T1000 (cell line): ENCODE measurements at regions not wholly inside any gene's neighbourhood (a gene's known extent, or its start where the extent isn't known, plus 50 kb on each side); places are given as distances from the start of the nearest gene placed in this dataset.

Experiments used
- DNase-seq: peaks from one replicate; lab custom pipeline; 2025; ENCODE audit warnings: mixed read lengths; lab: John Stamatoyannopoulos, UW

DNA sequence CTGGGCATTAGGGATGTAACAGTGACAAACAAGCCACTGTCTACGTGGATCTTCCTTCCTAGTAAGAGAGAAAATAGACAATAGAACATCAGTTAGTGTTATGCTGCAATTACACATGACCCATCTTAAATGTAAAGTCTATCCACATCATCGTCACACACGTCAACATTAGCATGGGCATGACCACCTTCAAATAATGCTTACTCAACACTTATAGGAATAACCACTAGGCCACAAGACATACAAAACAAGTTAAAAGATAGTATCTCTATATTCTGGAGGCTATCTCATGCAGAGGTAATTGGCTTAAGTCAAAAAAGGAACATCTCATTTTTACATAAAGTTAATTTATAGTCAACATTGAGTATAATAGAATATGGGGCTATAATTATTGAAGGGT lies 156.5 kb downstream of the MOXD1 start:
- no peak for DNase-seq

DNA sequence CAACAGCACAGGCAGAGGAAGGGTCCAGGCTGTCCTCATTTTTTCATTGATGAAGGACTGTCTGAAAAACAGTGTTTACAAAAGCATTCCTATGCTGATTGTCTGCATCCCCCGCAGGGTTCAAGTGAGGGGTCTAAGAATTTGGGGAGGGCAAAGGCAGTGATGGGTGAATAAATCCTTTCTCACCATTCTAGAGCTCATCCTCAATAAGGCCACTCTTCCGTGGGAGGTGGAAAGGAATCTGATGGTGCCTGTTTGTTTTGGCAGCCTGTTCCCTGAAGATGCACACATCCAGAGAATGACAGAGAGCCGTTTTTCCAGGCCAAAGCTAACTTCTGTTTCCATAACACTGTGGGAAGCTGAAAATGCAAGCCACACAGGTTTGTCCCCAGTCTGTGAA lies 164.5 kb downstream of the MOXD1 start:
- DNase-seq = no peak

DNA sequence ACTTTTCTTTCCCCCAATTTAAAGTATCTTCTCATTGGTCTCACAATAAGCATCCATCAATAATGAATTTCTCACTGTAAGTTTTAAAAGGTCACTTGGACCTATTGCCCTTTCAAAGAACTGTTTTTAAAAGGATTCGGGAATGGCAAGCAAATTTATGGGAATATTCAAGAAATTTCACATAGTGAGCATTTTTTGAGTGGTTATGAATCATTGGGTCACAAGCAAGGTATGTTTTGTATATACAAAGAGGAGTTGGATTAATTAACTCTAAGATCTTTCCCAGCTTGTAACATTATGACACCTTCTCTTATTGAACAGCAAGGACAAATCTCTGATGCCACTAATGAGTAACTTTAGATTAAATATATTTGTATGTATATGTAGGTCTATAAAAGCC lies 165.0 kb downstream of the MOXD1 start:
- no peak for DNase-seq

DNA sequence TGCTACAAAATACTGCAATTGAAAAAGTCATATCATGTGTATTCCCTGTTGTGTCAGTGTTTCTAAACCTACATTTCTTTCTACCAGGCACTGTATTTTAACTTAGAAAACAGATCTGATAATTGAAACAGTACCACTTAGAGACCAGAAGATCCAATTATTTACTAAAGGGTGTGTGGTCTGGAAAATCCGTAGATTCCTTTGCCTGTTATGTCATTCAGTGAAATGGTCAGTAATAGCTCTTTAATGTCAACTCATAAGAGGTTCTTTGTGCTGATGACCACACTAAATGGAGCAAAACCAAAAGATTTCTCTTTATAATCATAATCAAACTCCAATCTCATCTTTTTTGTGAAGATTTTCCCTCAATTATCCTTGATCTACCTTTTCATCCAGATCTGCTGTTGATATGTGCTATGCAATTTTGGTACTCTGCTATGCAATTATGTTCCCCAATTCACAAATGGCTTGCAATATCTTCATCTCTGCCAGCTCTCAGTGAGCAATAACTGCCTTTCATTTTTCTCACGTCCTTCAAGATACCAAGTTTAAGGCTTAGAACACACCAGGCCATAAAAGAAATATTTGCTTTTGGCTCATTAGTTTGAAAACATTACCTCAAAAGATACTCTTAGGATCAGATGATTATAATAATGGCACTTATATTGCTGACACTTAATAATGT lies 165.5 kb downstream of the MOXD1 start:
- no peak for DNase-seq

DNA sequence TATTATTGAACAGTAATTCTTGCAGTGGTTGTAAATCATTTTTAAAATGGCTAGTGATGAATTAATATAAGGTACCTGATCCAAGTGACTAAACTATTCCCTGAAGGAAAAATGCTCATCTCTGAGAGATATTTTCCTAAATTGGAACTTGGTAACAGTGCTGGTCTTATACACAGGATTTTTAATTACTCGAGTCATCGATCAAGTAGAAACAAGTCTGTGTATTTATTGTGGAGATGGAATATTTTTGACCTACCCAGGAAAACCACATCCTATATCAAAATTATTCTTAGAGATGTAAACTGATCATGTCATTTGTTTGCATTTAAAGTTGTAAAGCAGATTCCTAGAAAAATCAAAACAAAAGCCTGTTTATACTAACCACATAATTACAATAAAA lies 166.9 kb downstream of the MOXD1 start:
- no peak for DNase-seq

DNA sequence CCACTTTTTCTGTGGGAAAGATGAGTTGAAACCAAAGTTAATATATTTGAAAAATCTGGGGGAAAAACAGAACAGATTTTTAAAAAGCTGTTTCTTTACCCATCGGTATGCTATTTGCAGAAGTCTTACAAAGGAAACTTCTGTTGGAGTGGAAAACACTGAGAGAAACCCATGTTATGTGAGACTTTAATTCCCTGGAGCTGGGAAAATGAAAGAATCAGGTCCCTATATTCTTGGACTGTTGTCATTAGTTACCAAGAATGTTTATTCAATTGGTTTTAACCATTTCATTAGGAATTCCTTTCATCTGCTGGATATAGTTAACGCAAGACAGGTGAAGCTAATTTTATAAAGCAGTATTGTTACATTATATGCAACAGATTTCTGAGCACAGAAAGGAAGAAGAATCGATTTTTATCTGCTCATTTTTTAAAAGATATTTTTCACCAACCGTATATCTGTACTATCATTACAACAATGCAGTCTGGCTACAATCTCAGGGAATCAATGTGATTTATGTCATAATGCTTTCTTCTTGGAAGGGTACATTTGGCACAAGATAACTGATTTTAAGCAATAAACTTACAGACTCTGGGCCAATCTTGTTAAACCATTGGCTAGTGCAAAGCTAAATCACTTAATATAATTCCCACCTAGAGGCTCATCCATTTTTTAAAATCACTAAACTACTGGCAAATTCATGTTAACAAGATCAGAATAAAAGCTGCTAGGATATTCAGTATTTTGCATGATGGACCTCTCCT lies 170.0 kb downstream of the MOXD1 start:
- DNase-seq = no peak

DNA sequence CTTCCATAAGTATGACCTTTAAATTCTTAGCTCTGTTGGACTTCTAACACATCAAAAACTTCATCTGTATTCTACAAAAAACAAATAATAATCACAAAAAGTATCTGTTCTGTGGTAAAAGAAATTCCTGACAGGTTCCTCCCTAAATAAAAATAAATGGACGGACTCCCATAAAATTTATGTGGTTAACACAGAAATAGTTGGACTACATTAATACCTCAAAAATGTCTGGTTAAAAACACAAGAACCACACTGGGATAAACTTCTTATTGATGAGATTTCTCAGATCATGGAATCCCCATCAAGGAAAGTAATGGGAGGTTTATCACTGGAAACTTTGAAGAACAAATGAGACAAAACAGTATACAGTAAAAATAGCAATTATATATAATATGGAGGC lies 172.4 kb downstream of the MOXD1 start:
- no peak for DNase-seq

DNA sequence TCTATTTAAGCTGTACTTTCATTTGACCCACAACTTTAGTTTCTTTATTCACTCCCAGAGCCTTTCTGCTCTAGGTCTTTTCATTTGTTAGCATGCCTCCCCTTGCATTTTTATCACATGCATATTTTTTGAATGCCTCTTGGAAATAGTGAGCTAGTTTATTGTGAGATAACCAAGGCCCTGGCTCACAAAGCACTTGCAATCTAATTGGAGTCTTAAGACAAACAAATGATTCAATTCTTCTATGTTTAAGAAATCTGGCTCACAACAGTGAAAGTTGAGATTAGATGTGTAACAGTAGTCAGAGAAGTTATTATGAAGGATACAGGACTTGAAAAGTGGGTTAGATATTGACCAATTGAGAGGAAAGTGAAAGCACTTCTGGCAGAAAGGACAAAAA lies 173.4 kb downstream of the MOXD1 start:
- DNase-seq = no peak

DNA sequence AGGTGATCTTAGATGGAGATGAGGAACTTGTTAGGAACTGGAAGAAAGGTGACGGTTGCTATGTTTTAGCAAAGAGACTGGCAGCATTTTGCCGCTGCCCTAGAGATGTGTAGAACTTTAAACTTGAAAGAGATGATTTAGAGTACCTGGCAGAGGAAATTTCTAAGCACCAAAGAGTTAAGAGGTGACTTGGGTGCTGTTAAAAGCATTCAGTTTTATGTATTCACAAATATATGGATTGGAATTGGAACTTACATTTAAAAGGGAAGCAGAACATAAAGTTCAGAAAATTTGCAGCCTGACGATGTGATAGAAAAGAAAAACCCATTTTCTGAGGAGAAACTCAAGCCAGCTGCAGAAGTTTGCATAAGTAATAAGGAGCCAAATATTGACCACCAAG lies 176.3 kb downstream of the MOXD1 start:
- no peak for DNase-seq

DNA sequence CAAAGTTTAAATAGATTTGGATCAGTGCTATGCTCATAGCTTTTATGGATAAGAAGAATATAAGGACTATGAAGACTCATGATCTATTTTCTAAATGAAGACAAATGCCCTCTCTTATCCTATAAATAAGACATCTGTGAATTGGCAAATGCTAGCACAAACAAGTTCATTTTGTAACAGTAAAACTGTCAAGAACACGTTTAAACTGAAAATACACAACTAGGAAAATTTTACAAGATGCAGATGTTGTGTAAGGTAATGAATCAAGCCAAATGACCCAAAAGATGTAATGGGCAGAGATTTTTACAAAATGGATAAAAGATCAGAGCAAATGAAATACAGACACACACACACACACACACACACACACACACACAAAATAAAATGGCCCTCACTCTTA lies 180.5 kb downstream of the MOXD1 start:
- DNase-seq = no peak

DNA sequence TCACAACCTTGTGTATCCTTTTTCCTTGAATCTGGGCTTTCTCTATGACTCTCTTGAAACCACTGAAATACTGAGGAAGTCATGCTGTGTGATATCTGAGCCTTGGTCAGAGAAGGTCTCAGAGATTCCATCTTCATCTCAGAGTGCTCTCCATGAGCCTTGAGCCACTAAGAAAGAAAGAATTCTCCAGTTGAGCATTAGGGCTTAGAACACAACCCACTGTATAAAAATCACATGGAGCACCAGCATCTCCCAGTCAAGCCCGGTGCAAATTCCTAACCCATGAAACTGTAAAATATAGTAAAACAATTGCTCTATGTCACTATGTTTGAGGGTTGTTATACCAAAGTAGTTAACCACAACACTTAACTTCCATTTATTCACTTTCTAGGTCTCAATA lies 181.4 kb downstream of the MOXD1 start:
- DNase-seq = no peak

DNA sequence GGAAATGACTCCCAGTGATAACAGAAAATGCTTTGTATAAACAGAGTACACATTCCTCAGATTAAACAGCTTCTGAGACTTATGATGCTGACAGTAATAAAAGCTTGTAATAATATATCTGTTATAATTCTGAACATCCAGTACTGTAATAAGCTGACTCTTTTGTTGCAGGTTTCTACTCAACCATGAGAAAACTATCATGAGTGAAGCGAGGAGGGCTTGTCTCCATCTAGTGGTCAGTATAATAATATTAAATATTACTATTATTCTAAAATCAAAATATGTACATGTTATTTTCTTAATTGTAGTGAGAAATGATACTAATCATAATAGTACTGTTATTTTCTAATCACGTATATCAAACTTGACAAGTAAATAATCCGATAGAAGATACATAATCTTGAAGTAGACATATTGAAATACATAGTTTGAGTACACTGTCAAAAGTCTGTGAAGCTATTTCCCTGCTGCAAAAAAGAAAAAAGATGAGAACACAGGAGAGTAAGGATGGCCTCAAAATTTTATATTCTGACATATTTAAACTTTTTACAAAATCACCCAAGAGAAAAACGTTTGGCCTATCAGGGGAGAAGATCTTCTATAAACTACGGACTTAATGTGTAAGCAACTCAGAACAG lies 183.1 kb downstream of the MOXD1 start:
- no peak for DNase-seq

DNA sequence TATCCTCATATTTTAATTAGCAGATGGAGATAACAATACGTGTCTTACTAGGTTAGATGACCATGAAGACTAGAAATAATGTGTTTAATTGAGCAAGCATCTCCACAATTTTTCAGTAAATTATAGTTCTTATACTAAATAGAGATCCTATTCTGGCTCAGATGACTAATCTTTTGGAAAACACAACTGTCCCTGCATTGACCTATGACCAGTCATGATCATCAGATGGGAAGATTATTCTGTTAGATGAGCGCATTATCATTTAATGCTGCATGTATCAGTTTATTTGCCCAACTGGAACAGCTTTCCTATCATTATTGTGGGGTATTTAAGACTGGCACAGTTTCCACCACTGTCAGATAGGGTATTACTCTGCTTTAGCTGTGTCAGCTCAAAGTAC lies 185.5 kb downstream of the MOXD1 start:
- no peak for DNase-seq

DNA sequence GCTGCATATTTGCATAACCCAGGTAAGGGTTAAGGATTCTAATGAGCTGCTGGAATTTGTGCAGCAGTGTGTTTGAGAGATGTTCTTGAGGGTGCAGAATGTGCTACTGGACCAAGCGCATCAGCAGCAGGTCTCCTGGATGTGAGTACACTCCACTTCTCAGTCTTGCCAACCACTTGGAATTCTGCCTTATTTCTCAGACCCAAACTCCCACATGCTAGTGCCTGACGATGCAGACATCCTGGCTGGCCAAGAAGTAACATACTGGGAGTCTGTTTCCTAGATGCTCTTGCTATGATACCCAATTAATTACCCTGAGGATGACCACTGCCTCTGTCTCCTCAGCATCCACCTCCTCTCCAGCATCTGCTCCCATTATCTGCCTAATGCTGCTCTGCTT lies 186.6 kb downstream of the MOXD1 start:
- no peak for DNase-seq

DNA sequence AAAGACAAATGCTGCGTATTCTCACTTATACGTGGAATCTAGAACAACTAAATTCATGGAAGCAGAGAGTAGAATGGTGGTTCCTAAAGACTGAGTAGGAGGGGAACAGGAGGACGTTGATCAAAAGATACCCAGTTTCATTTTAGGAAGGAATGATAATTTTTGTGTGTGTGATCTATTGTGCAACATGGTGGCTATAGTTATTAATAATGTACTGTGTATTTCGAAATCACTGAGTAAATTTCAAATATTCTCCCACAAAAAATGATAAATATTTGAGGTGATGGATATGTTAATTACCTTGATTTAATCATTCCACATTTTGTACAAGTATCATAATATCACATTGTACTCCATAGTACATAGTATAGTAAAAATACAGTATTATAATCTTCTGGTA lies 187.5 kb downstream of the MOXD1 start:
- DNase-seq = no peak

DNA sequence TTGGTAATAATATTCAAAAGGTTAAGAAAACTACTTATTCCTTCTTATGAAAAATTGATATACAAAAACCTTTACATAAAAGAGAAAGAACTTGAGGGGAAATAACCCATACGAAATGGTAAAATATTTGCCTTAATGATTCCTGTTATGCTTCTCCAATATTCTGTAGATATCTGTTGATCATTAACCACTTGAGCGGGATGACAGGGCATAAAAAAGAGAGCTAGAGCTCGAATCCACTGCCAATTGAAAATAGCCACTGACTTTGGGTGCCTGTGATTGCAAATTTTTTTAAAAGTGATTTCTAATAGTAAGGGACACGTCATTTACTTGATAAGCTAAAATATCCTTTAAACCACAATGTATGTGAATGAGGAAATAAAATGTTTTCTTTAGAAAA lies 188.1 kb downstream of the MOXD1 start:
- DNase-seq = no peak

DNA sequence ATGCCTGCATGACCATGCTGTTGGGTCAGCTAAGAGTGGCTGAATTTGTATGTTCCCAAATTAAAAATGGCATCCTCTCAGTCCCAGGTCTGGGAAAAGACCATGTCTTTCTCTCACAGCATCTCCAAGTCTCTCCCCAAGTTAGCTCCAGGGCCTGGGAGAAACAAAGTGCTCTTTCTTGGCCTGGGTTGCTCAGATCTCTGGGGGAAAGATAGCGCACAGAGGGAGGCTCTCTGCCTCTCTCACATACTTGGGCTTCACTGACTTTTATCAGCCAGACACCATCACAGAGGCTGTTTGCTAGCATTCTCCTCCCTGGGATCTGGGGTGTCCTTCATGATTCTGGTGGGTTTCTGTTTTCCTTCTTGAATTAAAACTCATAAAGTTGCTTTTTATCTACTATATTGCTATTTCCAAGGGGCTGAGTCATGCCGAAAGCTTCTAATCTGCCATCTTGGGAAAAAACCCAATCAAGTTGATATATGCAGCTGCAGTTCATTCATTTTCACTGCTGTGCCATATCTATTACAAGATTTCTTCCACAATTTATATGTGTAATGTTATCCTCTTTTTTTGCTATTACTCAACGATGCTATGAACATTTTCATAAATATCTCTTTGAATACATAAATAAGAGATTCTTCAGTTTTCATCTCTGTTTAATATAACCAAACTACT lies 190.2 kb downstream of the MOXD1 start:
- no peak for DNase-seq

DNA sequence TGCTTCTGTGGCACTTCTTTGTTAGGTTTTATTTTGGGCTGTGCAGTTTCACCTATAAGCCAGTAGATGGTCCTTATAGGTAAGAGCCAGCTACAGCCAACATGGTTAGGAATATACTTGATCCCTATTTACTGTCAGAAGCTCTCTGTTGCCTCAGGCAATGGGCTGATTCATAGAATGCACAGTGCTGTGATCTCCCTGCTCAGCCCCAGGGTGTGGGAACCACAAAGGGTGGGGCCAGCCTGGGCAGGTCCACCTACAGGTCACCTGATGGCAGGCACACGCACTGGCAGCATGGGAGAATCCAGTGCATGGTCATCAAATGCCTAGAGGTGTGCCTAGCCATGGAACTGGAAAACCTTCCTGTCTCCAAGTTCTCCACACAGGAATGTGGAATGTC lies 191.9 kb downstream of the MOXD1 start:
- peak; percentile 42 for DNase-seq

DNA sequence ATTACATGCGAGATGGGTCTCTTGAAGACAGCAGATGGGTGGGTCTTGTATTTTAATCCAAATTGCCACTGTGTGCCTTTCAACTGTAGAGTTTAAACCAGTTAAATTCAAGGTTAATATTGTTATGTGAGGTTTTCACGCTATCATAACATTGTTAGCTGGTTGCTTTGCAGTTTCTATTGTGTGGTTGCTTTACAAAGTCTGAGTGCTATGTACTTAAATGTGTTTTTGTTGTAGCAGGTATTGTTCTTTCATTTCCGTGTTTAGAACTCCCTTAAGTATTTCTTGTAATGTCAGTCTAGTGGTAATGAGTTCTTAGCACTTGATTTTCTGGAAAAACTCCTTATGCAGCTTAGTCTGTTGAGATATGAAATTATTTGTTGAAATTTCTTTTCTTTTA lies 193.3 kb downstream of the MOXD1 start:
- DNase-seq = no peak

DNA sequence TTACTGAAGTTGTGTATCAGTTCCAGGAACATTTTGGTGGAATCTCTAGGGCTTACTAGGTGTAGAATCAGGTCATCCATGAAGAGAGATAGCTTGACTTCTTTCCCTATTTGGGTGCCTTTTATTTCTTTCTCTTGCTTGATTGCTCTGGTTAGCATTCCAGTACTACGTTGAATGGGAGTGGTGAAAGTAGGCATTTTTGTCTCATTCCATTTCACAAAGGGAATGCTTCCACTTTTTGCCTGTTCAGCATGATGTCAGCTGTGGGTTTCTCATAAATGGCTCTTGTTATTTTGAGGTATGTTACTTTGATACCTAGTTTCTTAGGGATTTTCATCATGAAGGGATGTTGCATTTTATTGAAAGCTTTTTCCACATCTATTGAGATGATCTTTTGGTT lies 195.3 kb downstream of the MOXD1 start:
- no peak for DNase-seq

DNA sequence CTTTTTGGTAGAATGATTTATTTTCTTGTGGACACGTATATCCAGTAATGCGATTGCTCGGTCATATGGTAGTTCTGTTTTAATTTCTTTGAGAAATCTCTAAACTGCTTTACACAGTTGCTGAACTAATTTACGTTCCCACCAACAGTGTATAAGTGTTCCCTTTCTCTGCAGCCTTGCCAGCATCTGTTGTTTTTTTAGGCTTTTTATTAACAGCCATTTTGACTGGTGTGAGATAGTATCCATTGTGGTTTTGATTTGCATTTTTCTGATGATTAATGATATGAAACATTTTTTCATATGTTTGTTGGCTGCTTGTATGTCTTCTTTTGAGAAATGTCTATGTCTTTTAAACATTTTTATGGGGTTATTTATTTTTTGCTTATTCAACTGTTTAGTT lies 196.7 kb downstream of the MOXD1 start:
- no peak for DNase-seq

DNA sequence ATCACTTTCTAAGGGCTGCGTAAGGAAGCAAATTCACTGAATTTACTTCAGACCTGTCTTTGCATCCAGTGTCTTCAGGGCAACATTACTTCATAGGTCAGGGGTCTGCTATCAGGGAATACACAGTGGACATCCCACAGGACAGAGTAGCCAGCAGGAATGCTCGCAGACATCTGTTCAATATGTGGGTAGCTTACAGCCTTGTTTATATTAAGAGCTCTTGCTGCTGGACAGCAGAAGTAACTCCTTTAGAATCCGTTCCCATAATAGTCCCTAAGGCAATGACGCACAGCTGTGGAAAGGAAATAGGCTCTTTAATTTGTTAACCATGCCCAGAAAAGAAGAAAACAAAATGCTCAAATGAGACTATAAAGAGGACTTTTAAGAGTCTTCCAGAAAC lies 198.7 kb downstream of the MOXD1 start:
- no peak for DNase-seq

DNA sequence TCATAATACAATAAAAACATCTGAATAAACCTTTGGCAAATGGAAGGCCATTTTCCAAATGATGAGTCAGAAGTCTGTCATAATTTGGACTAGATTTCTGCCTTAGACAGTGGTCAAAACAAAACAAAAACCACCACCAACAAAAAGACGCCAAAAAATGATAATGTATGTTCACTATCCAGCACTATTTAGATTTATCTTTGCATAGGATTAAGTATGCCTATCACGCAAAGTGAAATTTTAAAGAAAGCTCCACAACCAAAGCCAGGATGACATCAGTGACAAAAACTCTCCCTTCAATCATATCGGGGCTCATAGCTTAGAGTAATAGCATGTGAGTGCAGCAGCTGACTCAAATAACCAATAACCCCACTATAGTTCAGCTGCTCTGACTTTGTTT lies 201.9 kb downstream of the MOXD1 start:
- DNase-seq = no peak
